ENCODE measurements at regions not wholly inside any gene's neighbourhood (a gene's known extent, or its start where the extent isn't known, plus 50 kb on each side); places are given as distances from the start of the nearest gene placed in this dataset.
"Not testable (repeated sequence)": the region's sequence is repeated elsewhere in the genome, so short reads cannot be mapped to it uniquely, and the experiment has no call there.

GRCh38 chr9:62874745-62875599 is 1685.1 kb downstream of the SPATA31A7 start:
- DNase-seq (ENCODE audit: low spot score) = not testable (repeated sequence)

- DNase-seq (ENCODE audit: low spot score) = not testable (repeated sequence)
These were observed 1687.7 kb downstream of the SPATA31A7 start for GRCh38 chr9:62877552-62877951.

GRCh38 chr9:62877987-62878386 is 1688.2 kb downstream of the SPATA31A7 start:
- not testable (repeated sequence) for DNase-seq (ENCODE audit: low spot score)

- not testable (repeated sequence) for DNase-seq (ENCODE audit: low spot score)
These were observed 1690.6 kb downstream of the SPATA31A7 start for GRCh38 chr9:62880453-62880852.

GRCh38 chr9:62880971-62881370 is 1691.1 kb downstream of the SPATA31A7 start:
- not testable (repeated sequence) for DNase-seq (ENCODE audit: low spot score)

GRCh38 chr9:62881811-62882210 is 1692.0 kb downstream of the SPATA31A7 start:
- not testable (repeated sequence) for DNase-seq (ENCODE audit: low spot score)

GRCh38 chr9:62882717-62883116 is 1692.9 kb downstream of the SPATA31A7 start:
- not testable (repeated sequence) for DNase-seq (ENCODE audit: low spot score)

- not testable (repeated sequence) for DNase-seq (ENCODE audit: low spot score)
These were observed 1706.9 kb downstream of the SPATA31A7 start for GRCh38 chr9:62896692-62897091.

GRCh38 chr9:62897411-62898225 is 1707.8 kb downstream of the SPATA31A7 start:
- DNase-seq (ENCODE audit: low spot score) = peak; percentile 54

- not testable (repeated sequence) for DNase-seq (ENCODE audit: low spot score)
These were observed 1709.8 kb downstream of the SPATA31A7 start for GRCh38 chr9:62899666-62900065.

GRCh38 chr9:62904061-62904460 is 1714.2 kb downstream of the SPATA31A7 start:
- DNase-seq (ENCODE audit: low spot score) = not testable (repeated sequence)

- not testable (repeated sequence) for DNase-seq (ENCODE audit: low spot score)
These were observed 1715.9 kb downstream of the SPATA31A7 start for GRCh38 chr9:62905722-62906121.

GRCh38 chr9:62907866-62908265 is 1718.0 kb downstream of the SPATA31A7 start:
- not testable (repeated sequence) for DNase-seq (ENCODE audit: low spot score)

- not testable (repeated sequence) for DNase-seq (ENCODE audit: low spot score)
These were observed 1718.4 kb downstream of the SPATA31A7 start for GRCh38 chr9:62908271-62908670.

- not testable (repeated sequence) for DNase-seq (ENCODE audit: low spot score)
These were observed 1719.6 kb downstream of the SPATA31A7 start for GRCh38 chr9:62909447-62909846.

- not testable (repeated sequence) for DNase-seq (ENCODE audit: low spot score)
These were observed 1722.4 kb downstream of the SPATA31A7 start for GRCh38 chr9:62912278-62912677.

- DNase-seq (ENCODE audit: low spot score) = not testable (repeated sequence)
These were observed 1725.3 kb downstream of the SPATA31A7 start for GRCh38 chr9:62915168-62915567.

GRCh38 chr9:62915661-62916060 is 1725.8 kb downstream of the SPATA31A7 start:
- not testable (repeated sequence) for DNase-seq (ENCODE audit: low spot score)

- not testable (repeated sequence) for DNase-seq (ENCODE audit: low spot score)
These were observed 1729.0 kb downstream of the SPATA31A7 start for GRCh38 chr9:62918648-62919385.

- DNase-seq (ENCODE audit: low spot score) = not testable (repeated sequence)
These were observed 1741.6 kb downstream of the SPATA31A7 start for GRCh38 chr9:62931484-62931883.

GRCh38 chr9:62952840-62953239 is 1763.0 kb downstream of the SPATA31A7 start:
- not testable (repeated sequence) for DNase-seq (ENCODE audit: low spot score)

Measured in mucosa of gallbladder (tissue), 1 donor.